HG03432 (cell line): ENCODE measurements at regions not wholly inside any gene's neighbourhood (a gene's known extent, or its start where the extent isn't known, plus 50 kb on each side); places are given as distances from the start of the nearest gene placed in this dataset.

ENCODE experiments used
- ATAC-seq: cut with Tn5 transposase; IDR thresholded peaks from one replicate; pipeline ENCODE4 v1.9.1; 2021; ENCODE audit warnings: mild to moderate bottlenecking, moderate library complexity; ENCODE audit not compliant: unreplicated experiment

DNA sequence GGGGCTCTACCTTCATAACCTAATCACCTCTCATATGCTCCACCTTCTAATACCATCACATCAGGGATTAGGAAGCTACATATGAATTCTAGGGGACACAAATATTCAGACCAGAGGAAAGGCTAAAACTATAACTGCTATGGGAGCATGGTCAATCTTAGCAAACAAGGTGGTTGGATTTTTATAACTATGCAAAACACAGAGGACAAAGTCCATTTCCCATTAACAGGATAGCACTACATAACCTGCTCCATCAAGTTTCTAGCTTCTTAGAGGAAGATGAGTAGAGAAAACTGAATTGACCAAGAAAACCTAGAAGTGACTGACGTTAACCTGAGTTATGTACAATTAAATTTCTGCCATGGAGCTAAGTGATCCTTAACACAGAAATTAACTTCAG lies 398.6 kb downstream of the TBL1XR1 start:
- ATAC-seq: no peak

DNA sequence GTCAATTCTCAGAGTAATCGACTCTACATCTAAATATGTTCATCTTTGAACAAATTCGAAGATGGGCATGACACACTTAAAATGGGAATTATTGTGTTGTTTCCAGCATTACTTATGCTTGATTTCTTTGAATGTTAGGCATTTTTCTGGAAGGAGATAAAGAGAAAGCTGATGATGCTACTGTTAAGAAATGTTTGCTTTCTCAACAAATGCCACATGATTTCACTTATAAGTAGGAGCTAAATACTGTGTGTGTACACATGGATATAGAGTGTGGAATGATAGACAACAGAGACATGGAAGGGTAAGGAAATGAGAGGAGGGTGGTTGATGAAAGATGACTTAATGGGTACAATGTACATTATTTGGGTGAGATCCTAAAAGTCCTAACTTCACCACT lies 400.9 kb downstream of the TBL1XR1 start:
- no peak for ATAC-seq

DNA sequence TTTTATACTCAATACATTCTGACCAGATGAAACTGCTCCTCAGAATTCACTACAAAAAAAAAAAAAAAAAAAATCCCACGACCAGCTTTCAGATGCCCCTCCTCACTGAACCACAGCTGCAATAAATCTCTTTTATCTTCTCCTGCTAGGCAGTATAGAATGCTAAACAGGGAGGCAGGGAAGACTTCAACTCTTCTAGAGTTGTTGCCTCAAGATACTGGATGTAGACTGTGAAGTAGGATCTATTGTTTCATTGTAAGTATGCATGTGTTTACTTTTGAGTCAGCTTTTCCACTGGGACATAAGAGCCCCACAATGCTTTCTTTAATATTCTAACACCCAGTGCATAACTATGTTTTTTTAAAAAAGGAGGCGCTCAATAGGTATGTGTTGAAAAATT lies 401.4 kb downstream of the TBL1XR1 start:
- ATAC-seq: no peak

- ATAC-seq: no peak
Observed at GRCh38 chr3:176794406-176794805, 402.9 kb downstream of the TBL1XR1 start.

DNA sequence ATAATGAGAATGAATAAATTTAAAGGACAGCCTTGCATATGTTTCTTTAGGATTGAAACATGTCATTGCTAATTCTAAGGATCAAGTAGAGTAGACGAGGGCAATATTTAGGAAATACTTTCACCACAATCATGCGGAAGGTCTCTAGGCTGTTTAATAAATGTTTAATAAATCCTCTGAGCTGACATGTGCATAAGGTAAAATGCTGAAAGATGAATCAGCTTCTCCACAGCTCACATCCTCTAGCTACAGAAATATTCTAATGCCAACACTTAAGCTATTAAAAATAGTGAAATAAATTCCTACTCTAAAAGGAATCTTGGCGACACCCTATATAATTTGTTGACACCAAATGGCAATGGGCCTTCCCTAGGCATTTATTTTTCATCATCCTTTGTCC lies 407.3 kb downstream of the TBL1XR1 start:
- no peak for ATAC-seq

DNA sequence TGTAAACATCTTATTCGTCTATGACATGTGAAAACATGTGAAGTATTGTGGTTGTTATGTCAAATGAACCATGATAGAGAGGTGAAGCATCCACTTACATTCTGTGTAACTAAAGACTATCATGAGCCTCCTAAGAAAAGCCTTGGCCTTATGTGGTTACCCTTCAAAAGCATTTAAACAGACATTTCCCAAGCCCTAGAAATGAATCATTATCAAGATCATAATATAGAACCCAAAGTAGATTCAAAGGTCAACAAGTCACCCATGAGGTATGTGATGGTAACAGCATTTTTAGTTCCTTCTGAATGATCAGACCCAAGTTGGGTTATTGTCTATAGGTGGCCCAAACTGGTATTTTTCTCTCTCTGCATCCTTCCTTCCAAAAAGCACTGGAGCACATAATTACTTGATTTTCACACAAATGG lies 408.0 kb downstream of the TBL1XR1 start:
- ATAC-seq: no peak

- ATAC-seq: no peak
Observed at GRCh38 chr3:176787506-176787905, 409.8 kb downstream of the TBL1XR1 start.

GRCh38 chr3:176785171-176785570 lies 412.1 kb downstream of the TBL1XR1 start:
- no peak for ATAC-seq

DNA sequence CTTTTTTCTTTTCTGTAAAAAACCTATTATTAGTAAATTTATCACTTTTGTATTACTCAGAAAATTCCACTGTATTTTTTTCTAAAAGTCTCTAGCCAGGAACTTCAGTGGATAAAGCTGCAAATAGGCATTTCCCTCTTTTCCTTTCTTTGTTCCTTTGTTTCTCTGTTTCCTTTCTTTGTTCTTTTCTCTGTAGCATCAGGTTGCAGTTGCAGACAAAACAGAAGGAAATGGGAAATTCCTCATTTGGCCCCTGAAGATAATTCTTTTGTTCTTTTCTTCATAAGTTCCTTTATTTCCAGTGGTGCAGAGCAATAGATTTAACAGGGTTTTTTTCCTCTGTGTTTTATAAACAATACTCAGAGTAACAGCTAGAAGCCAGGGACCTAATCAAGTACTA lies 416.5 kb downstream of the TBL1XR1 start:
- ATAC-seq: no peak

DNA sequence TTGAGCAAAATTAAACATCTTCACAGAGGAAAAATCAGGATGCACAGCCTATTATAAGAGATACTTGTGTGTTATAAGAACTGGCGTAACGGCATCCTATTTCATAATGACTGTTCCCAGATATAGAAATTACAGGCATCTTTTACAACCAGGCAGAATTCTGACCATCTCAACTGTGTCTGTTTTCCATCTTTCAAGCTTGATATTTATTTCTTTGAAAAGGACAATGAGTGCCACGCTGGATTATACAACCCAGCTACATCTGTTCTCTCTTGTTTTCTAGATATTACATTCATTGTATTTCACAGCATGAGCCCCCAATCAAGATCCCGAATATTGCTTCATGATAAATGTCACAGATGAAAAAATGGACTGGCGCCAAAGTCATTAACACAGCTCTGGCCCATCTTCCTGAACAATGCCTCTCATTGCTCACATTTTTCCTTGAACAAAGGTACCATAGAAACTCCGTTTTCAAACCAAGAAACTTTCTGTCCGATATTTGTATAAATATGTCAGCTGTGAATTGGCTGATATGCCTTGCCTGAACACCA lies 420.6 kb downstream of the TBL1XR1 start:
- ATAC-seq: no peak

- no peak for ATAC-seq
Observed at GRCh38 chr3:176769547-176770190, 427.6 kb downstream of the TBL1XR1 start.

- ATAC-seq: no peak
Observed at GRCh38 chr3:176767385-176767784, 429.9 kb downstream of the TBL1XR1 start.

DNA sequence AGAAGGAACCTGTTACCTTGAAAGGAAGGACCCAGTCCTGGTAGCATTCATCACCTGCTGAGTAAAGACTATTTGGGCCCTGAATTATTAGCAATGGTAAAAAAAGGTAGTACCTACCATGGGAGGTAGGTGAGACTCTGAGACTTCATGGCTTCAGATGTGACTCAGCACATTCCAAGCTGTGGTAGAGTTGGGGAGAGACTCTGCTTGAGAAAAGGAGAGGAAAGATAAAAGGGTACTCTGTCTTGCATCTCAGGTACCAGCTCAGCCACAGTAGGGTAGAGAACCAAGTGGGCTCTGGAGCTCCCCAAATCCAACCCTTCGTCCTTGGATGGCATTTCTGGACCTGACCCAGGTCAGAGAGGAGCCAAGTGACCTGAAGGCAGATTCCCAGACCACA lies 430.4 kb downstream of the TBL1XR1 start:
- ATAC-seq: no peak

GRCh38 chr3:176765382-176765900 lies 431.8 kb downstream of the TBL1XR1 start:
- ATAC-seq: no peak

DNA sequence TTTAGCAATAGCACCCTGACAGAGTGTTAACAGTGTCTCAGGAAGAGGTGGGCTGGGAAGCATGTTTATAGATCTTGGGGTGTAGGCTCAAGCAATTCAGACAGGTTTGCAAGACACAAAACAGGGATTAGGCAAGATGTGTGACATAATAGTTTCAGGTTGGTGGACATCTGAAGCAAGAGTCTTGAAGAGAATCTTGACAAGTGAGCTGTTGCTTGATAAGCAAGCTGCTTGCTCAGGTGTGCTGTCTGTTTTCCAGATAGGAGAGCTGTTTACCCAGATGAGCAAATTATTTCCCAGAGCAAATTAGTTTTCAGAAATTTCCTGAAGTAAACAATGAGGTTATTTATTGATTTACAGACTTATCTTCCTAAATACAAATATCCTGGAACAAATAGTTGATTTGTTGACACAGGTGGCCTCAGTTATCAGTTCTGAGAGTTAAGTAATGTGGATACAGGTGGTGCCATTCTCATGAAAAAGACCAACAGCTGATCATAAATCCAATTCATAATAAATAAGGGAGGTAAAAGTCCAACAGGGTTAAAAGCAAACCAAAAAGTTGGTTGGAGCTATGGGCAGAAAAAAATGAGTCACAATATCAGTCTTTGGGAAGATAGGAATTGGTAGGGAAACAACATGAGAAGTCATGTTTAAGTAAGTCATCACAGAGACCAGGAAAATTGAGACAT lies 437.3 kb downstream of the TBL1XR1 start:
- ATAC-seq: no peak

- ATAC-seq: no peak
Observed at GRCh38 chr3:176757429-176757828, 439.9 kb downstream of the TBL1XR1 start.

DNA sequence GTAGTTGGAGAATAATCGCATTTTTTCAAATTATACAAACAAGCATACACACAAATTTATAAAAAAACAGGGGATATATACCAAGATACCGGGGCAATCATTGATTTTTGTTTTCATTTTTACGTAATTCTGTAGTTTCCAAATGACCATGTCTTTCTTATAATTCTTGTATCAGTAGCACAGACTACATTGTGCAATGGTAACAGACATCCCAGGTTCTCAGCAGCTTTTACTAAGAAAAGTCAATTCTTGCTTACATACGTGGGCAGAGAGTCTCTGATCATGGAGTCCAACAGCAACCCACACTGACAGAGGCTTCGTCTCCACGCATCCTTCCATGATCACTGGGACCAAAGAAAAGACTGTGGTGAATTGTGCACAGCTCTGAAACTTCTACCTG lies 441.3 kb downstream of the TBL1XR1 start:
- ATAC-seq: peak; percentile 41

- peak; percentile 58 for ATAC-seq
Observed at GRCh38 chr3:176755552-176755951, 441.7 kb downstream of the TBL1XR1 start.

DNA sequence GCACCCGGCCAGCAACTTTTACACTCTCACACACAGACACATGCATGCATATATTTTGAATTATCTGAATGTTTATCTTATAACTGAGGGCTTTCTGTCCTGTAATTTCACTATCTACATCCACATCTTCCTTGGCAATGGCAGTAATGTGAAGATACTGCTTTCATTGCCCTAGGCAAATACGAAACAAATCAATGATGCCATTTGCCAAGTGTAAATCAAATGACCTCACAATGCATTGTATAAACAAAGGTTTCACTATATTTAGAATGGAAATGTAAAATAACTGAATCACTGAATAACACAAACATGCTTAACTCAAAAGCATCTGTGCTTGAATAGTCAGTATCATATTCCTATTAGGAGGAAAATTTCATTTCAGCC lies 455.6 kb downstream of the TBL1XR1 start:
- no peak for ATAC-seq

GRCh38 chr3:176740906-176741663 lies 456.2 kb downstream of the TBL1XR1 start:
- ATAC-seq: no peak

DNA sequence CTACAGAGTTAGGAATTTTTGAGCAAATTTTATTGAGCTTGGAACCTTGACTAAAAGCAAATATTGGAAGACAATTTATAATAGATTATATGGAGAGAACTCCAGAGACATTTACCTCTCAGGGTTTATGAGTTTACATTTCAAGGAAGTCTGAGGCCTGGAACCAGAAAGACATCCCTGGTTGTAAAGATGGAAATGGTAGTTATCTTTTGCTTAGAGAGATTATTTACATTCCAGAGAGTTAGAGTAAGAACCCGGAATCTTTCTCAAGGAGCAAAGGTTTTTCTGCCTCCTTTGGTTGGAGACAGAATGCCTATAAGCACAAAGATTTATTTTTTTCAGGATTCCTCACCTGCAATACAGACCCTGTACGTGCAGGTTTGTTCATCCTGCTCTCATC lies 458.1 kb downstream of the TBL1XR1 start:
- ATAC-seq: no peak
